Mucosa of gallbladder (tissue), 1 donor: ENCODE measurements at regions not wholly inside any gene's neighbourhood (a gene's known extent, or its start where the extent isn't known, plus 50 kb on each side); places are given as distances from the start of the nearest gene placed in this dataset.

ENCODE experiments used
- DNase-seq: peaks from one replicate; pipeline ENCODE4 v3.0.0-alpha.2; 2020; ENCODE audit warnings: low spot score
- donor health status: DM: no; HTN: no; CAD: no.

- peak; percentile 51 for DNase-seq
These were observed 353.1 kb downstream of the FOXL1 start for GRCh38 chr16:86931410-86931941.

GRCh38 chr16:86932130-86932982 is 354.0 kb downstream of the FOXL1 start:
- no peak for DNase-seq

- DNase-seq = no peak
These were observed 356.4 kb downstream of the FOXL1 start for GRCh38 chr16:86934581-86935375.

GRCh38 chr16:86939609-86940008 is 361.3 kb downstream of the FOXL1 start:
- no peak for DNase-seq

- DNase-seq = no peak
These were observed 363.4 kb downstream of the FOXL1 start for GRCh38 chr16:86941731-86942130.

- DNase-seq = no peak
These were observed 364.1 kb downstream of the FOXL1 start for GRCh38 chr16:86942151-86943051.

DNA sequence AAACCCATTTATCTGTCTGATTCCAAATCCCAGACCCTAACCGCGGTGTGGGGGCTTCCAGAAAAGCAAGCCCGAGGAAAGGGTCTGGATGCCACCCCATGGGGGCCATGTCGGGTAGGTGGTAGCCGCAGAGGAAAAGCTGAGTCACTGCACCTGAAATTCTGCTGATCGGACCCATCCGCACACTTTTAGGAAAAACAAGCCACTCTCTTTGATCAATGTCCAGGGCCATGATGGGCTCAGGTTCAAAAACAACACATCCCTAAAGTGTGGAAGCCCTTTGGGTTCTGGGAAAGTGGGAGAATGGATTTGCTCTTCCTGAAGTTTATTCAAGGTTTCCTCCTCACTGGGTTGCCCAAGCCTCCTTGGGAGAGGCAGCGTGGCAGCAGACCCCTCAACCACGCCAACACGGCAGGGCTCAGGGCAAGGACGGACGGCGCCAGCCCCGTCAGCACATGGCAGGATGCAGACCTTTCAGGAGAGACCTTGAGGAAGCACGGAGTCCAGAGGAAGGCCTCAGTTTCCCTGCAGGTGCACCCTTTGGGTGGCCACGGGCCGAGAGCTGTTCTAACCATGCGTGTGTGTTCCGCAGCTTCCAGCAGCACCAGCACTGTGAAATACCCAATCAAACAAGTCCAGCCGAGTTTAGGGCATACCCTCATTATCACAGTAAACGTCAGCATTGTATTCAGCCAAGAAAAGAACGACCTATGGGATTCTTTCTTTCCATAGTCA is 367.0 kb downstream of the FOXL1 start:
- DNase-seq = no peak

DNA sequence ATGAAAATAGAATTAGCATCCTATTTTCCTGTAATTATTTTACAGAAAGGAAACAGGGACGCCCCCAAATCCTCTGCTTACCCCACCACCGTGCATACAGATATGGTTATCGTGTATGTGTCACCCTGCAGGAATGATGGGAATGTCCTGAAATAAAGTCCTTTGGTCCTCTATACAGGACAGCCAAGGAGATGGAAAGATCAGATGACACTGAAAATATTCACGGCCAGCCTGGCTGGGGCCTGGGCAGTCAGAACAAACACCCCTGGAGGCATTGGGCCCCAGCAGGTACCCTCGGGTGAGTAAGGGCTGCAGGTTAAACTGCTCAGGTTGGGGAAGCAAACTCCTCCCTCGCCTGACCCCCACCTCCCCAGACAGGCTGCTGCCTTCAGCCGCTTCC is 368.0 kb downstream of the FOXL1 start:
- no peak for DNase-seq

- DNase-seq = no peak
These were observed 368.6 kb downstream of the FOXL1 start for GRCh38 chr16:86946981-86947380.

DNA sequence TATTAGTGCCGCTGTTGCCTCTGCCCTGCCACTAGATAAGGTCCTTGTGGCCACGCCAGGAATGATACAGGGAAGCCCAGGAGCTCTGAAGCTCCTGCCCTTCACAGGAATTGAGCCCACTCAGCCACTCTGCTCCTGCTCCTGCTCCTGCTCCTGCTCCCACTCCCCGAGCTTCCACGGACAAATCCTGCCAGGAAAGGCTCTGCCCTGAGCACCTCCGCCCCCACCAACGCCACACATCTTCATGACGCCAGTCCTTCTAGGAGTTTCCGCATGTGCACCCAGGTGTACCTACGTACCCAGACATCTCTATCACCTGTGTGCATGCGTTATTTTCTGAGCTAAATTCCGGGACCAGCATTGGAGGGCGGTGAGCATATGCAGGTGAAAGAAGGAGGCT is 369.1 kb downstream of the C16orf95 start:
- no peak for DNase-seq

GRCh38 chr16:86949116-86949515 is 368.1 kb downstream of the C16orf95 start:
- no peak for DNase-seq

- DNase-seq = no peak
These were observed 367.6 kb downstream of the C16orf95 start for GRCh38 chr16:86949630-86950029.

DNA sequence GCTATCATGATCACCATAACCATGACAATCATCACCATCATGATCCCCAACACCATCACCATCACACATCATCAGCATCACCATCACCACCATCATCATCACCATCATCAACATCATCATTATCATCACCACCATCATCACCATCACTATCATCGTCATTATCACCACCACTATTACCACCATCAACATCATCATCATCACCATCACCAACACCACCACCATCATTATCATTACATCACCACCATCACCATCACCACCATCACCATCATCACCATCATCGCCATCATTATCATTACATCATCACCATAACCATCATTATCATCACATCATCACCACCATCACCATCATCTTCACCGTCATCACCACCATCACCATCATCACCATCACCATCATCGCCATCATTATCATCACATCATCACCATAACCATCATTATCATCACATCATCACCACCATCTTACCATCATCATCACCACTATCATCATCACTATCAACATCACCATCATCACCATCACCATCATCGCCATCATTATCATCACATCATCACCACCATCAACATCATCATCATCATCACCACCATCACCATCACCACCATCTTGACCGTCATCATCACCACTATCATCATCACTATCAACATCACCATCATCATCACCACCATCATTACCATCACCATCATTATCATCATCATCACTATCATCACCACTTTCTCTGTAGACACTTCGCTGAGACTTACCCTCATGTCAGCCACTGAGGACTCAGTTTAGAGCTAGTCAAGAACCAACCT is 366.0 kb downstream of the C16orf95 start:
- no peak for DNase-seq

- no peak for DNase-seq
These were observed 365.2 kb downstream of the C16orf95 start for GRCh38 chr16:86951831-86952598.

GRCh38 chr16:86952769-86953168 is 364.4 kb downstream of the C16orf95 start:
- DNase-seq = no peak

GRCh38 chr16:86953631-86954391 is 363.4 kb downstream of the C16orf95 start:
- DNase-seq = no peak

GRCh38 chr16:86955136-86955855 is 361.9 kb downstream of the C16orf95 start:
- no peak for DNase-seq

GRCh38 chr16:86956437-86956836 is 360.8 kb downstream of the C16orf95 start:
- no peak for DNase-seq
